HTR-8/SVneo (cell line): ENCODE measurements at regions not wholly inside any gene's neighbourhood (a gene's known extent, or its start where the extent isn't known, plus 50 kb on each side); places are given as distances from the start of the nearest gene placed in this dataset.
"Not testable (repeated sequence)": the region's sequence is repeated elsewhere in the genome, so short reads cannot be mapped to it uniquely, and the experiment has no call there.

Source experiments
- DNase-seq: peaks from one replicate; pipeline ENCODE4 v3.0.0; 2011; ENCODE audit warnings: low spot score, mixed read lengths; ENCODE audit not compliant: insufficient read length
- FAIRE-seq: peaks from 2 replicates; lab custom pipeline; 2011; peaks lifted over from hg19 to GRCh38; lab: Jason Lieb, UNC

- DNase-seq (no peak), FAIRE-seq (no peak)
Observed at GRCh38 chr16:75780669-75781068, 54.4 kb upstream of the CPHXL start.

GRCh38 chr16:75781683-75782343 is 55.5 kb upstream of the CPHXL start:
- FAIRE-seq (no peak), DNase-seq (no peak)

GRCh38 chr16:75787440-75787839 is 61.1 kb upstream of the CPHXL start:
- DNase-seq (no peak), FAIRE-seq (no peak)

GRCh38 chr16:75789237-75789636 is 62.9 kb upstream of the CPHXL start:
- DNase-seq (peak; percentile 71), FAIRE-seq (peak; percentile 31)

GRCh38 chr16:75792771-75793492 is 66.6 kb upstream of the CPHXL start:
- FAIRE-seq = peak; percentile 9

GRCh38 chr16:75793641-75794040 is 67.4 kb upstream of the CPHXL start:
- no peak for DNase-seq
- FAIRE-seq = no peak

More at GRCh38 chr16:75792771-75793492, 66.6 kb upstream of the CPHXL start:
- no peak for DNase-seq

GRCh38 chr16:75794426-75794825 is 68.1 kb upstream of the CPHXL start:
- no peak for DNase-seq
- FAIRE-seq = no peak

GRCh38 chr16:75798714-75799113 is 72.4 kb upstream of the CPHXL start:
- no peak for DNase-seq
- no peak for FAIRE-seq

- FAIRE-seq (peak; percentile 48), DNase-seq (no peak)
Observed at GRCh38 chr16:75801307-75801706, 75.0 kb upstream of the CPHXL start.

- DNase-seq = no peak
- FAIRE-seq = no peak
Observed at GRCh38 chr16:75803753-75804152, 77.5 kb upstream of the CPHXL start.

GRCh38 chr16:75804368-75804767 is 78.1 kb upstream of the CPHXL start:
- DNase-seq (no peak), FAIRE-seq (no peak)

GRCh38 chr16:75805946-75806345 is 79.7 kb upstream of the CPHXL start:
- FAIRE-seq (no peak), DNase-seq (no peak)

GRCh38 chr16:75806487-75806886 is 80.2 kb upstream of the CPHXL start:
- DNase-seq = no peak

GRCh38 chr16:75810342-75810741 is 84.1 kb upstream of the CPHXL start:
- DNase-seq = no peak
- FAIRE-seq = no peak

More at GRCh38 chr16:75806487-75806886, 80.2 kb upstream of the CPHXL start:
- FAIRE-seq = no peak

- DNase-seq (no peak), FAIRE-seq (no peak)
Observed at GRCh38 chr16:75811020-75811634, 84.8 kb upstream of the CPHXL start.

- FAIRE-seq = no peak
- no peak for DNase-seq
Observed at GRCh38 chr16:75818491-75818890, 92.2 kb upstream of the CPHXL start.

GRCh38 chr16:75820672-75821071 is 94.4 kb upstream of the CPHXL start:
- FAIRE-seq = no peak
- no peak for DNase-seq

- no peak for DNase-seq
Observed at GRCh38 chr16:75821117-75821516, 94.8 kb upstream of the CPHXL start.

GRCh38 chr16:75825750-75826149 is 99.5 kb upstream of the CPHXL start:
- DNase-seq, FAIRE-seq: not testable (repeated sequence)

More at GRCh38 chr16:75821117-75821516, 94.8 kb upstream of the CPHXL start:
- peak; percentile 33 for FAIRE-seq

- FAIRE-seq, DNase-seq: not testable (repeated sequence)
Observed at GRCh38 chr16:75827372-75828038, 101.2 kb upstream of the CPHXL start.

GRCh38 chr16:75833385-75833784 is 107.1 kb upstream of the CPHXL start:
- not testable (repeated sequence) for DNase-seq, FAIRE-seq
